ENCODE measurements at regions not wholly inside any gene's neighbourhood (a gene's known extent, or its start where the extent isn't known, plus 50 kb on each side); places are given as distances from the start of the nearest gene placed in this dataset.

DNA sequence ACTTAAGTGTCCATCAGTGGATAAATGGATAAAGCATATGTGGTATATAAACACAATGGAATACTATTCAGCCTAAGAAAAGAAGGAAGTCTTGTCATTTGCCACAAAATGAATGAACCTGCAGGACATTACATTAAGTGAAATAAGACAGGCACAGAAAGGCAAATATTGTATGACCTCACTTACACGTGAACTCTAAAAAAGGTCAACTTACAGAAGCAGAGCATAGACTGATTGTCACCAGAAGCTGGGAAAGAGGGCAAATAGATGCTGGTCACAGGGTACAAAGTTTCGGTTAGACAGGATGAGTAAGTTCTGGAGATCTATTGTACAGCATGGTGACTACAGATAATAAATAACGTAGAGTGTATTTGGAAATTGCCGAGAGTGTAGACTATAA is 247.7 kb downstream of the RAB28 start:
- DNase-seq (ENCODE audit: low read depth, low spot score) (no peak), ATAC-seq (no peak)
- no peaks in the 10 kb centered on the region for H3K27me3 ChIP-seq (ENCODE audit: insufficient read depth, low read length)
- H3K36me3 ChIP-seq (ENCODE audit: control insufficient read depth in 1 of 2, insufficient read depth in 2 of 2, low read length in 2 of 2), result no peaks in the 10 kb centered on the region
- TF ChIP-seq, protein P1, sequence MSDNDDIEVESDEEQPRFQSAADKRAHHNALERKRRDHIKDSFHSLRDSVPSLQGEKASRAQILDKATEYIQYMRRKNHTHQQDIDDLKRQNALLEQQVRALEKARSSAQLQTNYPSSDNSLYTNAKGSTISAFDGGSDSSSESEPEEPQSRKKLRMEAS (IDR thresholded peaks at IDR 0.05), result no peak
- TF ChIP-seq SP1 (IDR thresholded peaks at IDR 0.05; ENCODE audit: low read depth), result no peak
- TF ChIP-seq TCF7L2 (IDR thresholded peaks at IDR 0.05; ENCODE audit: borderline replicate concordance, extremely low read depth, insufficient read depth, insufficient read length), result no peak
- no peak for TF ChIP-seq EZH2phosphoT487 (IDR thresholded peaks at IDR 0.05; ENCODE audit: borderline replicate concordance)
- TF ChIP-seq EGR1 (IDR thresholded peaks at IDR 0.05; ENCODE audit: low read depth), result no peak
- TF ChIP-seq SIN3A (IDR thresholded peaks at IDR 0.05; ENCODE audit: low read depth), result no peak
- TF ChIP-seq, protein P2, sequence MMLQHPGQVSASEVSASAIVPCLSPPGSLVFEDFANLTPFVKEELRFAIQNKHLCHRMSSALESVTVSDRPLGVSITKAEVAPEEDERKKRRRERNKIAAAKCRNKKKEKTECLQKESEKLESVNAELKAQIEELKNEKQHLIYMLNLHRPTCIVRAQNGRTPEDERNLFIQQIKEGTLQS (IDR thresholded peaks at IDR 0.05), result no peak
- intact Hi-C loops (cut with micrococcal nuclease), result no loop called here
- POLR2A ChIA-PET, result no interaction called here
- H3K4me1 ChIP-seq (ENCODE audit: control insufficient read depth in 1 of 2, insufficient read depth in 2 of 2, low read length in 2 of 2), result no peaks in the 10 kb centered on the region
- no peaks in the 10 kb centered on the region for H4K20me1 ChIP-seq (ENCODE audit: insufficient read depth)
- H3K27ac ChIP-seq (ENCODE audit: low read depth, low read length), result no peak overlapping the region
- RAD21 ChIA-PET (ENCODE audit: low non-redundant PET in 1 of 2, low total read pairs in 2 of 2, uncharacterized antibody in 2 of 2, unreplicated experiment in 2 of 2), result no interaction called here
- no peak overlapping the region for H2AFZ ChIP-seq (ENCODE audit: low read depth, low read length, poor library complexity, severe bottlenecking)
- H3K9ac ChIP-seq (ENCODE audit: low read length), result no peak overlapping the region
- no peak overlapping the region for H3K4me3 ChIP-seq (replicated peaks in 1 of 2; ENCODE audit: low read depth in 1 of 2, low read length in 2 of 2)
- no peaks in the 10 kb centered on the region for H3K9me3 ChIP-seq (ENCODE audit: control insufficient read depth in 1 of 2, insufficient read depth in 1 of 2, low read depth in 1 of 2, low read length in 2 of 2)
- no peaks in the 10 kb centered on the region for H3K9me2 ChIP-seq (ENCODE audit: insufficient read depth)
- CTCF ChIA-PET, result no interaction called here
- no TSS peak for BruUV-seq (replicated peaks)
- H3K79me2 ChIP-seq (ENCODE audit: insufficient read depth, low read length), result no peaks in the 10 kb centered on the region
- H3K4me2 ChIP-seq (ENCODE audit: low read length), result no peak overlapping the region

DNA sequence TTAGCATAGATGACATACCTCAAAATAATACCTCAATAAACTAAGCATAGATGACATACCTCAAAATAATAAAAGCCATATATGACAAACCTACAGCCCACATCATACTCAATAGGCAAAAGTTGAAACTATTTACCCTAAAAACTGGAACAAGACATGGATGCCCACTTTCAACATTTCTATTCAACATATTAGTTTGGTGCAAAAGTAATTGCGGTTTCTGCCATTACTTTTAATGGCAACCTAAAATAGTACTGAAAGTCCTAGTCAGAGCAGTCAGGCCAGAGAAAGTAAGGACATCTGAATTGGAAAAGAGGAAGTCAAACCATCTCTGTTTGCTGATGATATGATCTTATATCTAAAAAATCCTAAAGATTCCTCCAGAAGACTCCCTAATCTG is 250.4 kb downstream of the RAB28 start:
- BruUV-seq (replicated peaks), result no TSS peak
- no peaks in the 10 kb centered on the region for H3K36me3 ChIP-seq (ENCODE audit: control insufficient read depth in 1 of 2, insufficient read depth in 2 of 2, low read length in 2 of 2)
- POLR2A ChIA-PET, result no interaction called here
- H3K4me1 ChIP-seq (ENCODE audit: control insufficient read depth in 1 of 2, insufficient read depth in 2 of 2, low read length in 2 of 2), result no peaks in the 10 kb centered on the region
- TF ChIP-seq SIN3A (IDR thresholded peaks at IDR 0.05; ENCODE audit: low read depth) (no peak), CEBPB (IDR thresholded peaks at IDR 0.05; ENCODE audit: low read depth) (no peak), POLR2A (IDR thresholded peaks at IDR 0.05; ENCODE audit: borderline replicate concordance, extremely low read depth, insufficient read depth, insufficient read length) (no peak)
- DNase-seq (ENCODE audit: low read depth, low spot score) (no peak), ATAC-seq (no peak)
- H3K27ac ChIP-seq (ENCODE audit: low read depth, low read length), result no peak overlapping the region
- H3K4me2 ChIP-seq (ENCODE audit: low read length), result no peak overlapping the region
- H2AFZ ChIP-seq (ENCODE audit: low read depth, low read length, poor library complexity, severe bottlenecking), result no peak overlapping the region
- no peak overlapping the region for H3K4me3 ChIP-seq (replicated peaks in 1 of 2; ENCODE audit: low read depth in 1 of 2, low read length in 2 of 2)
- no peak overlapping the region for H3K9ac ChIP-seq (ENCODE audit: low read length)
- CTCF ChIA-PET, result no interaction called here
- RAD21 ChIA-PET (ENCODE audit: low non-redundant PET in 1 of 2, low total read pairs in 2 of 2, uncharacterized antibody in 2 of 2, unreplicated experiment in 2 of 2), result no interaction called here
- no peaks in the 10 kb centered on the region for H3K79me2 ChIP-seq (ENCODE audit: insufficient read depth, low read length)
- H3K27me3 ChIP-seq (ENCODE audit: insufficient read depth, low read length), result no peaks in the 10 kb centered on the region
- no peaks in the 10 kb centered on the region for H4K20me1 ChIP-seq (ENCODE audit: insufficient read depth)
- intact Hi-C loops (cut with micrococcal nuclease), result no loop called here
- no peaks in the 10 kb centered on the region for H3K9me2 ChIP-seq (ENCODE audit: insufficient read depth)
- H3K9me3 ChIP-seq (ENCODE audit: control insufficient read depth in 1 of 2, insufficient read depth in 1 of 2, low read depth in 1 of 2, low read length in 2 of 2), result no peaks in the 10 kb centered on the region
